ENCODE measurements at regions not wholly inside any gene's neighbourhood (a gene's known extent, or its start where the extent isn't known, plus 50 kb on each side); places are given as distances from the start of the nearest gene placed in this dataset.

DNA sequence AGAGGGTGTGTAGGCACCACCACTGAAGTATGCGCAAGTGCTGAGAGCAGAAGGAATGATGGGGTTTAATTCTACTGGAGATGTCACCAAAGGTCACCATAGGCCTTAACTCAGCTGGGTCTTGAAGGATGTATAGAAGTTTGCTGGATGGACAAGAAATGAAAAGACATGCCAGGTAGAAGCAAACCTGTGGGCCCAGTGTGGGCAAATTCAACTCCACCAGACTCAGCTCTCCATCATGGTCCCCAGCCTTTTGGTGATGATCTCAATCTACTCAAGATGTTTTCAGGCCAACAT, 124.5 kb downstream of the SNX5 start:
- TF ChIP-seq, protein P1, sequence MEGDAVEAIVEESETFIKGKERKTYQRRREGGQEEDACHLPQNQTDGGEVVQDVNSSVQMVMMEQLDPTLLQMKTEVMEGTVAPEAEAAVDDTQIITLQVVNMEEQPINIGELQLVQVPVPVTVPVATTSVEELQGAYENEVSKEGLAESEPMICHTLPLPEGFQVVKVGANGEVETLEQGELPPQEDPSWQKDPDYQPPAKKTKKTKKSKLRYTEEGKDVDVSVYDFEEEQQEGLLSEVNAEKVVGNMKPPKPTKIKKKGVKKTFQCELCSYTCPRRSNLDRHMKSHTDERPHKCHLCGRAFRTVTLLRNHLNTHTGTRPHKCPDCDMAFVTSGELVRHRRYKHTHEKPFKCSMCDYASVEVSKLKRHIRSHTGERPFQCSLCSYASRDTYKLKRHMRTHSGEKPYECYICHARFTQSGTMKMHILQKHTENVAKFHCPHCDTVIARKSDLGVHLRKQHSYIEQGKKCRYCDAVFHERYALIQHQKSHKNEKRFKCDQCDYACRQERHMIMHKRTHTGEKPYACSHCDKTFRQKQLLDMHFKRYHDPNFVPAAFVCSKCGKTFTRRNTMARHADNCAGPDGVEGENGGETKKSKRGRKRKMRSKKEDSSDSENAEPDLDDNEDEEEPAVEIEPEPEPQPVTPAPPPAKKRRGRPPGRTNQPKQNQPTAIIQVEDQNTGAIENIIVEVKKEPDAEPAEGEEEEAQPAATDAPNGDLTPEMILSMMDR (IDR thresholded peaks at IDR 0.05): no peak
- TF ChIP-seq POLR2A (IDR thresholded peaks at IDR 0.05): no peak

All from testis (tissue), 2 donors.